Body of pancreas (tissue), 4 donors: ENCODE measurements at regions not wholly inside any gene's neighbourhood (a gene's known extent, or its start where the extent isn't known, plus 50 kb on each side); places are given as distances from the start of the nearest gene placed in this dataset.

ENCODE experiments used
- POLR2A ChIP-seq, 3 donors: fragments of 450-650 bp; IDR thresholded peaks; one replicate each; pipeline ENCODE4 v1.6.1; 2016; ENCODE audit warnings: antibody characterized with exemption in 3 of 3, mild to moderate bottlenecking in 2 of 3
- TF ChIP-seq, protein P1 (sequence below), 7 experiments: fragments of 450-650 bp in 4 of 7; fragments of 200-600 bp in 3 of 7; sonication (generic) in 3 of 7; IDR thresholded peaks; one replicate each; pipeline ENCODE4 v1.5.1; 2016 to 2019; ENCODE audit warnings: antibody characterized with exemption in 7 of 7

DNA sequence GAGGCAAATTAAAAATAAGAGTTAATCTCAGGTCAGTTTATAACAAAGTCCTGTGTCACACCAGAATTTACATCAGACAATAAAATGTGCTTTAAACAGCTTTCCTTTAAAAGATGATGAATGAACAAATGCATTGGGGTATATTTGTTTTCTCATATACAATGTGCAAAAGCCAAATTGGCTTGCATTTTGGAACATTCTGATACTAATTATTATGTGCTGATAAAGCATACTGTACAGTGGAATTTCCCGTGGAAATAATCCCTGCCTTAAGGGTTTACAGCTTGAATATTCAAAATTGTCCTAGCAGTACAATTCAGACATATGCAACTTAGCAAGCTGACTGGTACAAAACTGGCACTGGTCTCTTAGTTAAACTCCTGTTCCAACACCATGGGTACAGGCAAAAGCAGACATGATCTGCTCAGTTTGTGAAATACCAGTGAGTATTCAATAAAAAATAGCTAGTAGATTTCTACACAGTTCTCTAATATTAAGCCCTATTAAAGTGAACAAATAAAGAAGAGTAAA is 373.4 kb downstream of the SLITRK1 start:
- TF ChIP-seq, protein P1, sequence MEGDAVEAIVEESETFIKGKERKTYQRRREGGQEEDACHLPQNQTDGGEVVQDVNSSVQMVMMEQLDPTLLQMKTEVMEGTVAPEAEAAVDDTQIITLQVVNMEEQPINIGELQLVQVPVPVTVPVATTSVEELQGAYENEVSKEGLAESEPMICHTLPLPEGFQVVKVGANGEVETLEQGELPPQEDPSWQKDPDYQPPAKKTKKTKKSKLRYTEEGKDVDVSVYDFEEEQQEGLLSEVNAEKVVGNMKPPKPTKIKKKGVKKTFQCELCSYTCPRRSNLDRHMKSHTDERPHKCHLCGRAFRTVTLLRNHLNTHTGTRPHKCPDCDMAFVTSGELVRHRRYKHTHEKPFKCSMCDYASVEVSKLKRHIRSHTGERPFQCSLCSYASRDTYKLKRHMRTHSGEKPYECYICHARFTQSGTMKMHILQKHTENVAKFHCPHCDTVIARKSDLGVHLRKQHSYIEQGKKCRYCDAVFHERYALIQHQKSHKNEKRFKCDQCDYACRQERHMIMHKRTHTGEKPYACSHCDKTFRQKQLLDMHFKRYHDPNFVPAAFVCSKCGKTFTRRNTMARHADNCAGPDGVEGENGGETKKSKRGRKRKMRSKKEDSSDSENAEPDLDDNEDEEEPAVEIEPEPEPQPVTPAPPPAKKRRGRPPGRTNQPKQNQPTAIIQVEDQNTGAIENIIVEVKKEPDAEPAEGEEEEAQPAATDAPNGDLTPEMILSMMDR (IDR thresholded peaks at IDR 0.05): no peak
- TF ChIP-seq POLR2A (IDR thresholded peaks at IDR 0.05): no peak
